ENCODE measurements at regions not wholly inside any gene's neighbourhood (a gene's known extent, or its start where the extent isn't known, plus 50 kb on each side); places are given as distances from the start of the nearest gene placed in this dataset.
A peak's percentile ranks its signal among the peaks of the same experiment; 100 is the strongest.

- TF ChIP-seq POLR2AphosphoS5 (IDR thresholded peaks at IDR 0.05; ENCODE audit: low read depth, low read length) (no peak), TAF1 (IDR thresholded peaks at IDR 0.05; ENCODE audit: borderline replicate concordance, insufficient read depth, low read length) (peak; percentile 15; the same call in 1 of the 2 replicates), SIN3A (IDR thresholded peaks at IDR 0.05; ENCODE audit: borderline replicate concordance, insufficient read depth, low read length) (peak; percentile 68; the same call in 1 of the 2 replicates)
Observed at GRCh38 chr11:19508165-19508564, 204.5 kb upstream of the NAV2 start.

All from PFSK-1 (cell line).